SK-N-SH treated with all-trans-retinoic acid at 6 μM for 48 hours (cell line): ENCODE measurements at regions not wholly inside any gene's neighbourhood (a gene's known extent, or its start where the extent isn't known, plus 50 kb on each side); places are given as distances from the start of the nearest gene placed in this dataset.
A peak's percentile ranks its signal among the peaks of the same experiment; 100 is the strongest.

Experiments
- ATAC-seq: fragments of 200-7000 bp; cut with Tn5 transposase; 3 replicates; pipeline ENCODE4 v1.9.1; 2020; ENCODE audit warnings: mild to moderate bottlenecking, moderate library complexity
- ARNTL ChIP-seq: fragments of 450-650 bp; formaldehyde crosslinking; IDR thresholded peaks from 2 replicates; pipeline ENCODE4 v1.5.0; 2020; ENCODE audit warnings: low read depth, mild to moderate bottlenecking, moderate library complexity, borderline replicate concordance
- BACH2 ChIP-seq: fragments of 250-450 bp; sonication (Bioruptor Pico); IDR thresholded peaks from 2 replicates; pipeline ENCODE4 v1.9.0; 2021; ENCODE audit warnings: mild to moderate bottlenecking, borderline replicate concordance
- CREB5 ChIP-seq: fragments of 250-450 bp; sonication (Bioruptor Pico); IDR thresholded peaks from 2 replicates; pipeline ENCODE4 v1.5.1; 2020; ENCODE audit warnings: low read depth, mild to moderate bottlenecking, moderate library complexity
- CSDC2 ChIP-seq: fragments of 250-450 bp; sonication (Bioruptor Pico); IDR thresholded peaks from 2 replicates; pipeline ENCODE4 v1.5.0; 2020; ENCODE audit warnings: mild to moderate bottlenecking, moderate library complexity
- CSRNP3 ChIP-seq: fragments of 250-450 bp; sonication (Bioruptor Pico); IDR thresholded peaks from 2 replicates; pipeline ENCODE4 v1.5.1; 2021; ENCODE audit warnings: mild to moderate bottlenecking, moderate library complexity
- ESRRG ChIP-seq: fragments of 250-450 bp; sonication (Bioruptor Pico); IDR thresholded peaks from 2 replicates; pipeline ENCODE4 v1.6.1; 2021; ENCODE audit warnings: mild to moderate bottlenecking
- GLIS3 ChIP-seq: fragments of 250-450 bp; sonication (Bioruptor Pico); IDR thresholded peaks from 2 replicates; pipeline ENCODE4 v1.5.0; 2020; ENCODE audit warnings: mild to moderate bottlenecking, moderate library complexity
- ISL1 ChIP-seq: fragments of 250-450 bp; sonication (Bioruptor Pico); IDR thresholded peaks from 2 replicates; pipeline ENCODE4 v2.1.2; 2022; ENCODE audit warnings: mild to moderate bottlenecking, moderate library complexity
- OSR1 ChIP-seq: fragments of 250-450 bp; sonication (Bioruptor Pico); IDR thresholded peaks from 2 replicates; pipeline ENCODE4 v1.8.0; 2022; ENCODE audit warnings: moderate library complexity, mild to moderate bottlenecking, inconsistent platforms
- PATZ1 ChIP-seq: fragments of 250-450 bp; sonication (Bioruptor Pico); IDR thresholded peaks from 2 replicates; pipeline ENCODE4 v1.8.0; 2020; ENCODE audit warnings: mild to moderate bottlenecking, moderate library complexity, borderline replicate concordance
- PPARA ChIP-seq: fragments of 250-450 bp; sonication (Bioruptor Pico); IDR thresholded peaks from 2 replicates; pipeline ENCODE4 v1.5.0; 2020; ENCODE audit warnings: mild to moderate bottlenecking, borderline replicate concordance
- RARB ChIP-seq: fragments of 250-450 bp; sonication (Bioruptor Pico); IDR thresholded peaks from 2 replicates; pipeline ENCODE4 v1.8.0; 2021; ENCODE audit warnings: mild to moderate bottlenecking, moderate library complexity
- SNAI2 ChIP-seq: fragments of 250-450 bp; sonication (Bioruptor Pico); IDR thresholded peaks from 2 replicates; pipeline ENCODE4 v1.5.0; 2020; ENCODE audit warnings: mild to moderate bottlenecking, moderate library complexity
- TCF4 ChIP-seq: fragments of 250-450 bp; sonication (Bioruptor Pico); IDR thresholded peaks from 2 replicates; pipeline ENCODE4 v1.8.0; 2021; ENCODE audit warnings: mild to moderate bottlenecking, moderate library complexity, borderline replicate concordance
- TOX ChIP-seq: fragments of 250-450 bp; sonication (Bioruptor Pico); IDR thresholded peaks from 2 replicates; pipeline ENCODE4 v1.8.0; 2021; ENCODE audit warnings: mild to moderate bottlenecking, moderate library complexity, borderline replicate concordance
- TSHZ2 ChIP-seq: fragments of 250-450 bp; sonication (Bioruptor Pico); IDR thresholded peaks from 2 replicates; pipeline ENCODE4 v1.5.0; 2020; ENCODE audit warnings: mild to moderate bottlenecking, moderate library complexity
- ZC3H10 ChIP-seq: fragments of 250-450 bp; sonication (Bioruptor Pico); IDR thresholded peaks from 2 replicates; pipeline ENCODE4 v1.5.1; 2021; ENCODE audit warnings: mild to moderate bottlenecking, moderate library complexity
- ZFP3 ChIP-seq: fragments of 250-450 bp; sonication (Bioruptor Pico); IDR thresholded peaks from 2 replicates; pipeline ENCODE4 v1.5.0; 2020; ENCODE audit warnings: mild to moderate bottlenecking, moderate library complexity
- ZFP30 ChIP-seq: fragments of 450-650 bp; formaldehyde crosslinking; IDR thresholded peaks from 2 replicates; pipeline ENCODE4 v1.5.0; 2022; ENCODE audit warnings: mild to moderate bottlenecking, moderate library complexity
- ZNF565 ChIP-seq: fragments of 450-650 bp; formaldehyde crosslinking; conservative IDR thresholded peaks from 2 replicates; pipeline ENCODE4 v1.5.0; 2020; ENCODE audit warnings: low read depth, mild to moderate bottlenecking, moderate library complexity
- ZNF70 ChIP-seq: fragments of 450-650 bp; formaldehyde crosslinking; IDR thresholded peaks from 2 replicates; pipeline ENCODE4 v1.5.0; 2020; ENCODE audit warnings: mild to moderate bottlenecking, moderate library complexity
- ZNF8 ChIP-seq: fragments of 450-650 bp; formaldehyde crosslinking; IDR thresholded peaks from 2 replicates; pipeline ENCODE4 v1.5.0; 2020; ENCODE audit warnings: mild to moderate bottlenecking, moderate library complexity

- TF ChIP-seq PATZ1: peak; percentile 24; the same call in 1 of the 2 replicates
- TF ChIP-seq ZNF565: no peak
- TF ChIP-seq ESRRG (CRISPR knock-in tag): no peak
- TF ChIP-seq ZFP3 (CRISPR knock-in tag): no peak
- no peak for TF ChIP-seq OSR1 (CRISPR knock-in tag)
- TF ChIP-seq TOX (CRISPR knock-in tag): no peak
- no peak for TF ChIP-seq ZC3H10 (CRISPR knock-in tag)
- TF ChIP-seq ZNF70 (CRISPR knock-in tag): no peak
- no peak for TF ChIP-seq ARNTL (CRISPR knock-in tag)
- no peak for TF ChIP-seq TCF4 (CRISPR knock-in tag)
- peak; percentile 66; the same call in 1 of the 2 replicates for TF ChIP-seq ZNF8
- TF ChIP-seq BACH2 (CRISPR knock-in tag): no peak
- peak; percentile 69 for TF ChIP-seq ISL1 (CRISPR knock-in tag)
Measured at GRCh38 chr3:132788301-132788671, 66.1 kb upstream of the NPHP3 start (continued).

- no peak for ATAC-seq
Measured at GRCh38 chr3:132787616-132788300, 65.5 kb upstream of the NPHP3 start.

GRCh38 chr3:132786890-132787289 lies 64.7 kb upstream of the NPHP3 start:
- ATAC-seq: no peak
- no peak for TF ChIP-seq CREB5
- no peak for TF ChIP-seq SNAI2 (CRISPR knock-in tag)
- TF ChIP-seq ZNF565: no peak
- TF ChIP-seq TSHZ2 (CRISPR knock-in tag): no peak
- no peak for TF ChIP-seq ESRRG (CRISPR knock-in tag)
- TF ChIP-seq CSDC2: no peak
- no peak for TF ChIP-seq BACH2 (CRISPR knock-in tag)
- no peak for TF ChIP-seq ARNTL (CRISPR knock-in tag)
- TF ChIP-seq TOX (CRISPR knock-in tag): no peak
- TF ChIP-seq RARB (CRISPR knock-in tag): no peak
- no peak for TF ChIP-seq ISL1 (CRISPR knock-in tag)
- no peak for TF ChIP-seq GLIS3
- TF ChIP-seq ZFP30 (CRISPR knock-in tag): no peak
- TF ChIP-seq CSRNP3: no peak
- TF ChIP-seq ZNF70 (CRISPR knock-in tag): no peak
- no peak for TF ChIP-seq ZNF8
- TF ChIP-seq ZC3H10 (CRISPR knock-in tag): no peak
- no peak for TF ChIP-seq ZFP3 (CRISPR knock-in tag)

More at GRCh38 chr3:132787616-132788300, 65.5 kb upstream of the NPHP3 start:
- TF ChIP-seq RARB (CRISPR knock-in tag): no peak
- no peak for TF ChIP-seq ZC3H10 (CRISPR knock-in tag)
- no peak for TF ChIP-seq PPARA
- TF ChIP-seq SNAI2 (CRISPR knock-in tag): no peak
- TF ChIP-seq PATZ1: no peak
- no peak for TF ChIP-seq CSDC2
- TF ChIP-seq OSR1 (CRISPR knock-in tag): no peak
- no peak for TF ChIP-seq CREB5
- no peak for TF ChIP-seq TOX (CRISPR knock-in tag)
- TF ChIP-seq ZNF70 (CRISPR knock-in tag): no peak
